ENCODE measurements at regions not wholly inside any gene's neighbourhood (a gene's known extent, or its start where the extent isn't known, plus 50 kb on each side); places are given as distances from the start of the nearest gene placed in this dataset.

- TF ChIP-seq ZC3H13 (CRISPR knock-in tag; IDR thresholded peaks at IDR 0.05) (no peak), HDAC1 (CRISPR knock-in tag; IDR thresholded peaks at IDR 0.05) (no peak), POLR2A (IDR thresholded peaks at IDR 0.05; ENCODE audit: insufficient read depth in 1 of 2, low read depth in 2 of 2, low read length in 2 of 2) (no peak), CTCF (CRISPR knock-in tag; IDR thresholded peaks at IDR 0.05) (no peak), HOXA3 (CRISPR knock-in tag; IDR thresholded peaks at IDR 0.05) (no peak), MTA3 (CRISPR knock-in tag; IDR thresholded peaks at IDR 0.05) (no peak), TSC22D2 (CRISPR knock-in tag; IDR thresholded peaks at IDR 0.05; ENCODE audit: borderline replicate concordance) (no peak), RELA (CRISPR knock-in tag; IDR thresholded peaks at IDR 0.05) (no peak)
- TF ChIP-seq, protein P1, sequence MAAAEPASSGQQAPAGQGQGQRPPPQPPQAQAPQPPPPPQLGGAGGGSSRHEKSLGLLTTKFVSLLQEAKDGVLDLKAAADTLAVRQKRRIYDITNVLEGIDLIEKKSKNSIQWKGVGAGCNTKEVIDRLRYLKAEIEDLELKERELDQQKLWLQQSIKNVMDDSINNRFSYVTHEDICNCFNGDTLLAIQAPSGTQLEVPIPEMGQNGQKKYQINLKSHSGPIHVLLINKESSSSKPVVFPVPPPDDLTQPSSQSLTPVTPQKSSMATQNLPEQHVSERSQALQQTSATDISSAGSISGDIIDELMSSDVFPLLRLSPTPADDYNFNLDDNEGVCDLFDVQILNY (CRISPR knock-in tag; conservative IDR thresholded peaks at IDR 0.05), result no peak
- TF ChIP-seq, protein P2, sequence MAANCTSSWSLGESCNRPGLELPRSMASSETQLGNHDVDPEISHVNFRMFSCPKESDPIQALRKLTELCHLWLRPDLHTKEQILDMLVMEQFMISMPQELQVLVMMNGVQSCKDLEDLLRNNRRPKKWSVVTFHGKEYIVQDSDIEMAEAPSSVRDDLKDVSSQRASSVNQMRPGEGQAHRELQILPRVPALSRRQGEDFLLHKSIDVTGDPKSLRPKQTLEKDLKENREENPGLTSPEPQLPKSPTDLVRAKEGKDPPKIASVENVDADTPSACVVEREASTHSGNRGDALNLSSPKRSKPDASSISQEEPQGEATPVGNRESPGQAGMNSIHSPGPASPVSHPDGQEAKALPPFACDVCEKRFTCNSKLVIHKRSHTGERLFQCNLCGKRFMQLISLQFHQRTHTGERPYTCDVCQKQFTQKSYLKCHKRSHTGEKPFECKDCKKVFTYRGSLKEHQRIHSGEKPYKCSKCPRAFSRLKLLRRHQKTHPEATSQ (CRISPR knock-in tag; IDR thresholded peaks at IDR 0.05; ENCODE audit: borderline replicate concordance), result no peak
Observed at GRCh38 chr15:91411586-91411985, 311.5 kb downstream of the SV2B start.

All from HepG2 (cell line).